ENCODE measurements at regions not wholly inside any gene's neighbourhood (a gene's known extent, or its start where the extent isn't known, plus 50 kb on each side); places are given as distances from the start of the nearest gene placed in this dataset.
"Not testable (repeated sequence)": the region's sequence is repeated elsewhere in the genome, so short reads cannot be mapped to it uniquely, and the experiment has no call there.

DNA sequence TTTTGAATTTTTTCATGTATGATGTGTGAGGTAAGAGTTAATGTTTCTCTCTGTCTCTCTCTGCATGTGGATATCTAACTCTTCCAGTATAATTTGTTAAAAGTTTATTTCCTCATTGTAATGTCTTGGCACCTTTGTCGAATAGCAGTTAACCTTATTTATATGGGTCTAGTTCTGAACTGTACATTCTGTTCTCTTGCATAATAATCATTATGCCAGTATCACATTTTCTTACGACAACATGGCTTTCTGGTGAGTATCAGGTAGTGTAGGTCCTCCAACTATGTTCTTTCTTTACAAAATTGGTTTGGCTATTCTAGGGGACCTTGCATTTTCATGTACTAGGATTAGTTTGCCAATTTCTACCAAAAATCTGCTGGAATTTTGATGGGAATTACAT lies 337.0 kb upstream of the FZD8 start:
- Histone ChIP-seq H3K9me3 (ENCODE audit: control insufficient read depth, low read length) (no peaks in the 10 kb centered on the region), H3K4me3 (ENCODE audit: low read length) (no peak overlapping the region), H3K36me3 (ENCODE audit: control insufficient read depth, insufficient read depth, low read length) (no peaks in the 10 kb centered on the region), H3K27me3 (ENCODE audit: control insufficient read depth, insufficient read depth, low read length) (no peaks in the 10 kb centered on the region), H3K4me1 (ENCODE audit: control insufficient read depth, insufficient read depth, low read length) (no peaks in the 10 kb centered on the region), H3K9ac (ENCODE audit: low read length) (no peak overlapping the region)

DNA sequence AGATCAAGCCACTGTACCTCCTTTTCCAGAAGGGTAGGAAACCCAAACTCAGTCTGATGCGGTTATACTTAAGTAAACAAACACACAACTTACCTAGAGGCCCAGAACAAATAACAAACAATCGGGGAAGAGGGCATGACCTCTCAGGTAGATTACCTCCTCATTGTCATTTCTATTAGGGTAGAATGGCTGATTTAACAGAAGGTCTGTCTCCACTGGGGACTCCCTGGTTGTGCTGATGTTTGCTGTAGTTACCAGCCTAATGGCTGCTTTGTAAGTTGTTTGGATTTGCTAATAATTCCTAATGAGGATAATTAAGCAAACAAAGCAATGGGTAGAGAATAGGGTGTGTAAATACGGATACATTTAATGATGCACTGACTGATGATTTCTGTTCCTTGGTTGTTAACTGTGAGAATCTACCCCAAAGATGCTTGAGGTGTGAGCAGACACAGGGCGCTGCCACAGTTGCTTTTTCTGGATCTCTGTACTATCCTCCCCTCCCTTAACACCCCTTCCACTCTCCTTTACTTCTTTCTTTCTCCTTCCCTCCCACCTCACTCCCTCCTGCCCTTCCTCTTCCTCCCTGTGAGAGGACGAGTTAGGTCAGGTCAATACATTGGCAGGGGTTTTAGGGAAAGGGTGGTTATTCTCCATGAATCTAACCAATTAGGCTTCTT lies 332.0 kb upstream of the FZD8 start:
- H3K4me1 ChIP-seq (ENCODE audit: control insufficient read depth, insufficient read depth, low read length); H3K9me3 ChIP-seq (ENCODE audit: control insufficient read depth, low read length); H3K36me3 ChIP-seq (ENCODE audit: control insufficient read depth, insufficient read depth, low read length); H3K27me3 ChIP-seq (ENCODE audit: control insufficient read depth, insufficient read depth, low read length); H3K4me3 ChIP-seq (ENCODE audit: low read length); H3K9ac ChIP-seq (ENCODE audit: low read length): not testable (repeated sequence)

DNA sequence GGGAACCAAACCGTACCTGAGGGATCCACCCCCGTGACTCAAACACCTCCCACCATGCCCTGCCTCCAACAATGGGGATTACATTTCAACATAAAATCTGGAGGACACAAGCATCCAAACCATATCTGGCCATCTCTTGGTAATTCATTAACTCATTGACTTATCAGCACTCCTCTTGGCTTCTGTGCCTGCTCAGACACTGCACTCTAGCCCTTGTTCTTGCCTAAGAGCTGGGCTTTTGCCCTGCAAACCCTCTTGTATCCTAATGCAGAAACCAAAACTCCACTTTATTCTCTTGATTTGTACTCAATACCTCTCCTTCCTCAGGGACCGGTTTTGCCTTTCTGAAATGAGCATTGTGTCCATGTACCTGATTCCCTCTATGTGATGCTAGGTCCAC lies 330.2 kb upstream of the FZD8 start:
- no peak overlapping the region for H3K9ac ChIP-seq (ENCODE audit: low read length)
- H3K9me3 ChIP-seq (ENCODE audit: control insufficient read depth, low read length) = no peaks in the 10 kb centered on the region
- H3K4me3 ChIP-seq (ENCODE audit: low read length) = no peak overlapping the region
- no peaks in the 10 kb centered on the region for H3K4me1 ChIP-seq (ENCODE audit: control insufficient read depth, insufficient read depth, low read length)
- no peaks in the 10 kb centered on the region for H3K27me3 ChIP-seq (ENCODE audit: control insufficient read depth, insufficient read depth, low read length)
- no peaks in the 10 kb centered on the region for H3K36me3 ChIP-seq (ENCODE audit: control insufficient read depth, insufficient read depth, low read length)

DNA sequence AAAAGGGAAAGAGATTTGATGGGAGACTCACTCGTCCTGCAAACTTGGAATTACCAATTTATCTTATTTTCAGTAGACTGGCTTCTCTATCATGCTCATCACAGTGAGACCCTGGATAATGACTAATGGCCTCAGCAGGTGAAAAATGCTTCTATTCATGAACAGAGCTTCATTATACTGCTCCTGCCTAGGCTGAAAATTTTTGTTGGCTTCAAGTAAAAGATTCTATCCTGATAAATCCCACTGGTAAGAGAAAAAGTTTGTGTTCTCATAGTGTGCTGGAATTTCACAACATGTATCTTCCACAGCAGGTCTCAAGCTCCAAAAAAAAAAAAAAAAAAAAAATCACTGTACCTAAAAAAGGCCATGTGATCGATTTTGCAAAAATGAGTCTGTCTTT lies 329.3 kb upstream of the FZD8 start:
- no peak overlapping the region for H3K9ac ChIP-seq (ENCODE audit: low read length)
- no peaks in the 10 kb centered on the region for H3K4me1 ChIP-seq (ENCODE audit: control insufficient read depth, insufficient read depth, low read length)
- H3K27me3 ChIP-seq (ENCODE audit: control insufficient read depth, insufficient read depth, low read length) = no peaks in the 10 kb centered on the region
- no peak overlapping the region for H3K4me3 ChIP-seq (ENCODE audit: low read length)
- H3K36me3 ChIP-seq (ENCODE audit: control insufficient read depth, insufficient read depth, low read length) = no peaks in the 10 kb centered on the region
- H3K9me3 ChIP-seq (ENCODE audit: control insufficient read depth, low read length) = no peaks in the 10 kb centered on the region

DNA sequence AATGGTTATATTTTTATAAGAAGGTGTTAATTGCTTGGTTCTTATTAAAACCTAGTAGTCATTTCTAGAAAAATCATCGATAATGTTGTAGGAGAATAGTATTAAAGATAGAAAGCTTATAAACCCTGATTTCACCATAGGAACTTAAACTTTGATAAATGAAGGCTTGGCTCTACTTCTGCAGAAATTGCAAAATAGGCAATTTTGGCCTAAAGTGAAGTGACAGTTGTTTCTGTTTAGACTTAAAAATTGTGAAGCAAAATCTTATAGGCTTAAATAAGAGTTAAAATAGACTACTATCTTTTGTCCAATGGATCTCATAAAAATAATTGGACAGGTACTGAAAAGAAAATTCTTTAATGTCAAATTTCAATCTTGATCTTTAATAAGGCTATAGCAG lies 321.6 kb upstream of the FZD8 start:
- H3K27me3 ChIP-seq (ENCODE audit: control insufficient read depth, insufficient read depth, low read length) = no peaks in the 10 kb centered on the region
- H3K4me3 ChIP-seq (ENCODE audit: low read length) = no peak overlapping the region
- H3K4me1 ChIP-seq (ENCODE audit: control insufficient read depth, insufficient read depth, low read length) = no peaks in the 10 kb centered on the region
- H3K36me3 ChIP-seq (ENCODE audit: control insufficient read depth, insufficient read depth, low read length) = no peaks in the 10 kb centered on the region
- no peaks in the 10 kb centered on the region for H3K9me3 ChIP-seq (ENCODE audit: control insufficient read depth, low read length)
- H3K9ac ChIP-seq (ENCODE audit: low read length) = no peak overlapping the region

DNA sequence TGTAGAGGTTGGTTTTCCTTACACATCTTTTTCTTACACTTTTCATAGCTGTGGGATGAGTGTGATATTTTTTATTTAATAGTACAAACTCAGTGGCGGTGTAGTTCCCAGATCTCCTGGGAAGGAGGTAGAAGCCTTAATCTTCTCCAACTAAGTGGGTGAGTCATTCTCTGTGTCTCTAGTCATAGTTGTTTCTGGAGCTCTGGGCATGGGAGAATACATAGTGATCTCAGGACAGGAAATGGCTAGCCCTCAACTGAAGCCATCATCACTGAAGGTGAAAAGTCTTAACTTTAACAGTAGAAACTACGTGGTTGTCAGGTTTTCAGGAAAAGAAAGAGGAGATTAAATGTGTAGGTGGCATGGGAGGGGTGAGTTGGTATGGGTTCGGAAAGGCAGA lies 319.4 kb upstream of the FZD8 start:
- H3K4me3 ChIP-seq (ENCODE audit: low read length) = no peak overlapping the region
- no peak overlapping the region for H3K9ac ChIP-seq (ENCODE audit: low read length)
- H3K36me3 ChIP-seq (ENCODE audit: control insufficient read depth, insufficient read depth, low read length) = no peaks in the 10 kb centered on the region
- H3K27me3 ChIP-seq (ENCODE audit: control insufficient read depth, insufficient read depth, low read length) = no peaks in the 10 kb centered on the region
- no peaks in the 10 kb centered on the region for H3K9me3 ChIP-seq (ENCODE audit: control insufficient read depth, low read length)
- H3K4me1 ChIP-seq (ENCODE audit: control insufficient read depth, insufficient read depth, low read length) = no peaks in the 10 kb centered on the region

DNA sequence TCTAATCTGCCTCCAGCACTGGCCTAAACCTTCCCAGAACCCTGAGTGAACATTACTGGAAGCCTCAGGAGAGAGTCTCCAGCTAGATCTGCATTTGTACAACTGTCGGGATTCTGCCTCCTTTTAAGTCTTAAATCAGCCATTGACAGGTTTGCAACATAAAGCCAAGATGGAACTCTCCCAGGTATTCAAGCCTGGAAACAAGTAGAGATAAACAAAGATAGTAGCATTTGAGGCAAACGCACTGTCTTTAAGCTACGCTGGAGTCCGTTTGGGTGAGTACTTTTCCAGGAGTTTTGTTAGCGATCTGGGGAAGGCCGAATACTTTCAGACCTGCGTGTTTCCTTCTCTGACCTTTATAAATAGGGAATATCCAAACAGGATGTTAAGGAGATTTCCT lies 317.2 kb upstream of the FZD8 start:
- no peak overlapping the region for H3K4me3 ChIP-seq (ENCODE audit: low read length)
- H3K9me3 ChIP-seq (ENCODE audit: control insufficient read depth, low read length) = no peaks in the 10 kb centered on the region
- H3K4me1 ChIP-seq (ENCODE audit: control insufficient read depth, insufficient read depth, low read length) = no peaks in the 10 kb centered on the region
- no peaks in the 10 kb centered on the region for H3K36me3 ChIP-seq (ENCODE audit: control insufficient read depth, insufficient read depth, low read length)
- H3K27me3 ChIP-seq (ENCODE audit: control insufficient read depth, insufficient read depth, low read length) = no peaks in the 10 kb centered on the region
- H3K9ac ChIP-seq (ENCODE audit: low read length) = no peak overlapping the region

DNA sequence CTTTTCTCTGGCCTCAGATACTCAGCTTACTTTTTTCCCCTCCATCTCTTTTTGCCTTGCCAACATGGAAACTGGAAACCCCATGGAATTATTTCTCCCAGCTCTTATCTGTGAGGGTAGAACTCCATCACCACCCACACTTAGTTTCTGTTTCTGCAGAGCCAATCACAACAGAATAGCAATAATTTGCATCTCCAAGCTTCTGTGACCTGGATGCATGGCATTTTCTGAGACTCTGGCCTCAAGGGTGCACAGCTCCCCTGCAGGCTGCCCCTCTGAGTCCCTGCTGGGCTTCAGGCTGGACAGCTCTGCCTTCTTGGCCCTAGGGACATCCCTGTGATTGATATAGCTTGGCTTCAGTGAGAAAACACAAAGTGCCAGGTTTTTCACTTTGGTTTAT lies 316.5 kb upstream of the FZD8 start:
- H3K4me3 ChIP-seq (ENCODE audit: low read length); H3K9ac ChIP-seq (ENCODE audit: low read length); H3K9me3 ChIP-seq (ENCODE audit: control insufficient read depth, low read length); H3K4me1 ChIP-seq (ENCODE audit: control insufficient read depth, insufficient read depth, low read length); H3K27me3 ChIP-seq (ENCODE audit: control insufficient read depth, insufficient read depth, low read length); H3K36me3 ChIP-seq (ENCODE audit: control insufficient read depth, insufficient read depth, low read length): not testable (repeated sequence)

DNA sequence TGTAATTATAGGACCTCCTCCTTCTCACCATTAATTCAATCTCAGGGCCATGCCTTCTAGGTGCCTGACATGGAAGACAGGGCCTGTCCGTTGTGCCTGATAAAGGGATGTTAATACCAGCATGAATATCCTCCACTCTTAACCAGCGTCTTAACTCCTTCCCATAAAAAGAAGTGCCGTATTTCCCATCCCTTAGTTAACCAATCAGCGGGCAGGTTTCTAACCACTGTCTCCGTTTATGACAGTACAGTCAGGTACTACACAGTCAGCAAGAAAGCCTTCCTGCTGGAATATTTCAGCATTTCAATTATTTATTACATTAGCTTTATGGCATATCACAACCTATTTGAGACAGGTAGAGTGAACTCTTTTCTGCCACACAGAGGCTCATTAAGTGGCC lies 308.6 kb upstream of the FZD8 start:
- Histone ChIP-seq H3K4me3 (ENCODE audit: low read length) (no peak overlapping the region), H3K4me1 (ENCODE audit: control insufficient read depth, insufficient read depth, low read length) (no peaks in the 10 kb centered on the region), H3K9me3 (ENCODE audit: control insufficient read depth, low read length) (no peaks in the 10 kb centered on the region), H3K36me3 (ENCODE audit: control insufficient read depth, insufficient read depth, low read length) (no peaks in the 10 kb centered on the region), H3K27me3 (ENCODE audit: control insufficient read depth, insufficient read depth, low read length) (no peaks in the 10 kb centered on the region), H3K9ac (ENCODE audit: low read length) (no peak overlapping the region)

DNA sequence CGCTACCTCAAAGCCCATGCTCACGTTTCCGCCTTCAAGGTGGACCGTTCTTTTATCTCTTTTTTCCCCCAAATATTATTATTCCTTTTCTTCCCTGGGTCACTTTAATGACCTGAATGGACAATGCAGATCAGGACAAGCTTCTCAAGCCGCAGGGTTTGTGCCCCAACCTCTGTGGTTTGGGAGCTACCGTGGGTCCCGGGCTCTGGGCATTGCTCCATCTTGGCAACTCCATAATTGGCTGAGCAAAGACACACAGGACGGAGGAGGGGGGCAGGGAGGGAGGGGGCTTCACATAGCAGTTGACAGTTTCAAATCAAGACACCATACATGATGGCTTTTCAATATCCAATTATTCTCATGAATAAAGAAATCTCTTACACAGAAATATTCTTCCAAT lies 308.1 kb upstream of the FZD8 start:
- Histone ChIP-seq H3K4me3 (ENCODE audit: low read length) (no peak overlapping the region), H3K27me3 (ENCODE audit: control insufficient read depth, insufficient read depth, low read length) (no peaks in the 10 kb centered on the region), H3K9me3 (ENCODE audit: control insufficient read depth, low read length) (no peaks in the 10 kb centered on the region), H3K4me1 (ENCODE audit: control insufficient read depth, insufficient read depth, low read length) (no peaks in the 10 kb centered on the region), H3K36me3 (ENCODE audit: control insufficient read depth, insufficient read depth, low read length) (no peaks in the 10 kb centered on the region), H3K9ac (ENCODE audit: low read length) (no peak overlapping the region)

DNA sequence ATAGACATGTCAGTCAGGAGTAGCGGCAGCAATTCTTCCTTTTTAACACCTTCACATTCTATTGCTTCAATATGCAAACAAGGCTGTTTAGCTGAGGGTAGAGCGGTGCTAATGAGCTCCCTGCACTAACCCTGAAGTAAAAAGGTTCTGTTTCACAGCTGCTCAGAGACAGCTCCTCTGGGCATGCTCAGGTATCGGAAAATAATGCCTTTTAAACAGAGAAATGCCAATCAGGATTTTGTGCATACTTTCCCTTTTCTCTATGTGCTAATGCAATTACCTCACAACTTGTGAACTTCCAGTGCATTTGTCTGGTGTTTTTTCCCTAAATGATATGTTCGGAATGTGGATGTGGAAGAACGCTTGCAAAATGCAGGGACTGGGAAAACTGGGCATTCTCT lies 307.7 kb upstream of the FZD8 start:
- Histone ChIP-seq H3K9me3 (ENCODE audit: control insufficient read depth, low read length) (no peaks in the 10 kb centered on the region), H3K9ac (ENCODE audit: low read length) (no peak overlapping the region), H3K27me3 (ENCODE audit: control insufficient read depth, insufficient read depth, low read length) (no peaks in the 10 kb centered on the region), H3K4me3 (ENCODE audit: low read length) (no peak overlapping the region), H3K36me3 (ENCODE audit: control insufficient read depth, insufficient read depth, low read length) (no peaks in the 10 kb centered on the region), H3K4me1 (ENCODE audit: control insufficient read depth, insufficient read depth, low read length) (no peaks in the 10 kb centered on the region)

DNA sequence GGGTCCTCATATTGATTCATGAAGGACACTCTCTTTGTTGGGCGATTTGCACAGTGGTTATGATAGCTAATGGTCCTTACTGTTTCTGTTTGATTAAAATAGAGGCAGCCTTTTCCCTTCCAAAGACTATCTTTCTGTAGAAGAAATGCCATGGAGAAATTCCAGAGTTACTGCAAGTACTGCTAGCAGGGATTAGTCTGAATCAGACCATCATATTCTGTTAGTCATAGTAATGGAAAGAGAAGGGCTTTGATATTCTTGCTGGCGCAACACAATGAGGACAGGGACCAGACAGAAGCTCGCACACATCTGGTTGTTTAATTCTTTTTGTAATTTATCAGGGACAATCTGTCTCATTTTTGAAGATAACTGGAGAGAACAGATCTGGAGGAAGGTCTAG lies 304.5 kb upstream of the FZD8 start:
- no peak overlapping the region for H3K9ac ChIP-seq (ENCODE audit: low read length)
- no peaks in the 10 kb centered on the region for H3K27me3 ChIP-seq (ENCODE audit: control insufficient read depth, insufficient read depth, low read length)

DNA sequence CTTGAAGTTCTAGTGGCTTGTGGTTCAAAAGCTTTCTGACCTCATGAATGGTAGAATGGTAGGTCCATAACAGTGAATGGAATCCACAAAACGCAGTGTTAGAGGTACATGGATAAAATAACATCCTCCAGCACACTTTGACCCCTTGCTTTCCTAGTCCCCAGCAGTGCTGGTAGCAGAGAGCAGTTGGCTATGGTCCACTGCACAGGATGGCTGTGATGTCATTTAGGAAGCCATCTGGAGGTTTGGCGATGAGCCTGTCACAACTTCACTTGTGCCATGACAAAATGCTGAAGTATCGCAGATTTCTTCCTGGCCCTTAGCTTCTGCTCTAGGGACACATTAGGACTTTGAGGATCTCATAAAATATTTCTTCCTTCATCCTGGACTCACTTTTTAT lies 300.0 kb upstream of the FZD8 start:
- no peaks in the 10 kb centered on the region for H3K36me3 ChIP-seq (ENCODE audit: control insufficient read depth, insufficient read depth, low read length)
- peaks cover 19% of the 10 kb centered on the region for H3K4me1 ChIP-seq (ENCODE audit: control insufficient read depth, insufficient read depth, low read length)
- H3K27me3 ChIP-seq (ENCODE audit: control insufficient read depth, insufficient read depth, low read length) = no peaks in the 10 kb centered on the region
- H3K4me3 ChIP-seq (ENCODE audit: low read length) = no peak overlapping the region
- no peaks in the 10 kb centered on the region for H3K9me3 ChIP-seq (ENCODE audit: control insufficient read depth, low read length)
- H3K9ac ChIP-seq (ENCODE audit: low read length) = no peak overlapping the region

More for the DNA sequence above, 304.5 kb upstream of the FZD8 start:
- Histone ChIP-seq H3K9me3 (ENCODE audit: control insufficient read depth, low read length) (no peaks in the 10 kb centered on the region), H3K4me3 (ENCODE audit: low read length) (no peak overlapping the region), H3K36me3 (ENCODE audit: control insufficient read depth, insufficient read depth, low read length) (no peaks in the 10 kb centered on the region), H3K4me1 (ENCODE audit: control insufficient read depth, insufficient read depth, low read length) (peaks cover 9% of the 10 kb centered on the region)
